GM12873 (cell line): ENCODE measurements at regions not wholly inside any gene's neighbourhood (a gene's known extent, or its start where the extent isn't known, plus 50 kb on each side); places are given as distances from the start of the nearest gene placed in this dataset.

ENCODE experiments used
- TF ChIP-seq, protein P1 (sequence below): IDR thresholded peaks from 2 replicates; pipeline ENCODE4 v1.5.1; 2012; ENCODE audit warnings: low read depth, mild to moderate bottlenecking, moderate library complexity, low read length, control low read depth; ENCODE audit not compliant: insufficient read depth; ENCODE audit errors: missing control alignments

DNA sequence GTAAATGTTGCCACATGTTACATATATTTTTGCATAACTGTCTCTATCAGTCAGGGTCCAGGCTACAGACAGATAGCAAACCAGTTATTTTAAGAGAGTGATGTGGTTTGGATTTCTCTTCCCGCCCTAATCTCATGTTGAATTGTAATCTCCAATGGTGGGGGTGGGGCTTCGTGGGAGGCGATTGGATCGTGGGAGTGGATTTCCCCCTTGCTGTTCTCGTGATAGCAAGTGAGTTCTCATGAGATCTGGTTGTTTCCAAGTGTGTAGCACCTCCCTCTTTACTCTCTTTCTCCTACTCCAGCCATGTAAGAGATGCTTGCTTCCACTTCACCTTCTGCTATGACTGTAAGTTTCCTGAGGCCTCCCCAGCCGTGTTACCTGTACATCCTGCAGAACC lies 704.2 kb upstream of the TBX3 start:
- TF ChIP-seq, protein P1, sequence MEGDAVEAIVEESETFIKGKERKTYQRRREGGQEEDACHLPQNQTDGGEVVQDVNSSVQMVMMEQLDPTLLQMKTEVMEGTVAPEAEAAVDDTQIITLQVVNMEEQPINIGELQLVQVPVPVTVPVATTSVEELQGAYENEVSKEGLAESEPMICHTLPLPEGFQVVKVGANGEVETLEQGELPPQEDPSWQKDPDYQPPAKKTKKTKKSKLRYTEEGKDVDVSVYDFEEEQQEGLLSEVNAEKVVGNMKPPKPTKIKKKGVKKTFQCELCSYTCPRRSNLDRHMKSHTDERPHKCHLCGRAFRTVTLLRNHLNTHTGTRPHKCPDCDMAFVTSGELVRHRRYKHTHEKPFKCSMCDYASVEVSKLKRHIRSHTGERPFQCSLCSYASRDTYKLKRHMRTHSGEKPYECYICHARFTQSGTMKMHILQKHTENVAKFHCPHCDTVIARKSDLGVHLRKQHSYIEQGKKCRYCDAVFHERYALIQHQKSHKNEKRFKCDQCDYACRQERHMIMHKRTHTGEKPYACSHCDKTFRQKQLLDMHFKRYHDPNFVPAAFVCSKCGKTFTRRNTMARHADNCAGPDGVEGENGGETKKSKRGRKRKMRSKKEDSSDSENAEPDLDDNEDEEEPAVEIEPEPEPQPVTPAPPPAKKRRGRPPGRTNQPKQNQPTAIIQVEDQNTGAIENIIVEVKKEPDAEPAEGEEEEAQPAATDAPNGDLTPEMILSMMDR, result no peak

DNA sequence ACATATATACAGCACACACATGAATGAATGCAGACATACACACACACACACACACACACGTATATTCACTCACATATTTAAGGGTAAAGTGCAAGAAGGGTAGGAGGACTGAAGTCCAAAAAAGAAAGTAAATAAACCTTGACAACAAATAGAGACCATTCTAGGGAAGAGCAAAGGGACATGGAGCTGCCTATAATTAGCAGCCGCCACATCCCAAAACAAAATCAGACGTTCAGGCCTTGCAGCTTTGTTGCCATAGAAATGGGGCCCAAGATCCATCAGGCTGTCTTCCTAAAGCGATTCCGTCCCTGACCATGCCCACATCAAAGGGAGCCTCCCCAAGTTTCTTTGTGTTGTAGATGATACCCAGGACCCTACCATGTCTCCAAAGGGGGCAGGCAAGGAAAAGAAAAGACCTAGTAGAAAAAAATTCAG lies 703.5 kb upstream of the TBX3 start:
- TF ChIP-seq, protein P1, result no peak

DNA sequence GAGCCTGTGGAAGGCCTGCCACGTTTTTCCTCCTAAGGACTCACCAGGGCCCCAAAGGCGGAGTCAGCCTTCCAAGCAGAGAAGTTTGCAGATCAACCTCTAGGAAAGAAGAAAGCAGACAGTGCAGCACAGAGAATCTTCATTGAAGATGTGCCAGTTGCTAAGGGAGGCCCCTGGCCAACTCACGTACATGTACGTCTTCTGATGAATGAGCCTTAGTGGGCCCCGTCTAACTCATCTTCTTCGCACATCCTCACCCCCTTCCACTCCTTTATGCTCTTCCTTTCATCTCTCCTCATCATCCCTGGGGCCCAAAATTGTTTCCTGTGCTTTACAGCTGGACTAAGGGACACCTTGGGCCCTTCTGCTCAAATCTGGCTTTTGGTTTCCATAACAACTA lies 703.0 kb upstream of the TBX3 start:
- TF ChIP-seq, protein P1, result no peak

GRCh38 chr12:115385141-115385540 lies 701.2 kb upstream of the TBX3 start:
- TF ChIP-seq, protein P1, result no peak

DNA sequence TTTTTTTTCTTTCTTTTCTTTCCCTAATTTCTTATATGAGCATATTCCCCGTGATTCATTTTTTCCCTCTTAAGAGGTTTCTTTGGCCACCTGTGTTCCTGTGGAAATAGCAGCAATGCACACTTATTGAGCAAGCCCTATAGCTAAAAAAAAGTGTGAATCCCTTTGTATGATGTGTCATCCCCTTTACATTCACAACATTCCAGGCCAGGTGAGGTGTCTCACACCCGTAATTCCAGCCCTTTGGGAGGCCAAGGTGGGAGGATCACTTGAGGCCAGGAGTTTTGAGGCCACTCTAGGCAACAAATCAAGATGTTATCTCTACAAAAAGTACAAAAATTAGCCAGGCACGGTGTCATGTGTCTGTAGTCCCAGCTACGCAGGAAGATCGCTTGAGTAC lies 700.4 kb upstream of the TBX3 start:
- TF ChIP-seq, protein P1, result no peak

- TF ChIP-seq, protein P1, result no peak
These were observed 699.7 kb upstream of the TBX3 start for GRCh38 chr12:115383668-115384067.

DNA sequence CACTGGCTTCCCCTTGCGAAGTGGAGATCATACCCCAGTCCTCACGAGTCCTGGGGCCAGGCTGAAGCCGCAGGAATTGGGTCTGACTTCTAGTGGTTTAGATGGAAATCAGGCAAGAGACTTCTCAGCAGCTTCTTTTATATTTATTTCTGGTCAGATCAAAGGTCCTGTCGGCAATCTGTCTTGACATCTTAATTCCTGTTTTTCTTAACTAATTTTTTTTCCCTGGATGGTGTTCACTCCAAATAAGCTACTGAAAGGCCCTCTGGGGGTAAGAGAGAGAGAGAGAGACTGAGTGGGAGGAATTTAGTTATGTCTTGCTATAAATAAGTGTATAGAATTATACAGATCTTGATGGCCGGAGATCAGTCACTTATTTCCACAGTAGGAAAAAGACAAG lies 698.7 kb upstream of the TBX3 start:
- TF ChIP-seq, protein P1, result no peak
